ENCODE measurements at regions not wholly inside any gene's neighbourhood (a gene's known extent, or its start where the extent isn't known, plus 50 kb on each side); places are given as distances from the start of the nearest gene placed in this dataset.

- Histone ChIP-seq H4K20me1 (replicated peaks; ENCODE audit: control insufficient read depth, extremely low read depth, insufficient read depth, low read length) (no peaks in the 10 kb centered on the region), H2AFZ (ENCODE audit: low read depth, low read length) (no peak overlapping the region), H3K36me3 (ENCODE audit: control insufficient read depth in 2 of 2, extremely low read depth in 1 of 2, insufficient read depth in 2 of 2, low read length in 2 of 2) (no peaks in the 10 kb centered on the region), H3K9me1 (replicated peaks; ENCODE audit: control insufficient read depth, extremely low read depth, insufficient read depth, low read length) (no peaks in the 10 kb centered on the region), H3K27ac (ENCODE audit: insufficient read depth, low read depth, low read length) (no peak overlapping the region), H3K4me3 (replicated peaks in 1 of 3; ENCODE audit: insufficient read depth in 1 of 3, low read depth in 1 of 3, low read length in 3 of 3) (no peak overlapping the region), H3K9me3 (replicated peaks; ENCODE audit: control insufficient read depth, insufficient read depth, low read length) (no peaks in the 10 kb centered on the region), H3K79me2 (ENCODE audit: control insufficient read depth, insufficient read depth, low read length) (no peaks in the 10 kb centered on the region), H3K27me3 (ENCODE audit: control insufficient read depth in 2 of 2, insufficient read depth in 2 of 2, low read length in 2 of 2) (no peaks in the 10 kb centered on the region), H3K9ac (replicated peaks; ENCODE audit: extremely low read depth, insufficient read depth, low read length) (no peak overlapping the region), H3K4me1 (ENCODE audit: control insufficient read depth, extremely low read depth, insufficient read depth, low read length) (no peaks in the 10 kb centered on the region), H3K4me2 (ENCODE audit: insufficient read depth, low read length) (no peak overlapping the region)
- no TSS peak for BruUV-seq (replicated peaks)
- CTCF ChIA-PET, result interaction anchor here (1.3 to 1.4 kb wide), 4 partner anchors 14 to 26 kb away, joined by 3 to 4 read pairs (median 4); no protein-coding TSS in a partner anchor
- intact Hi-C loops (cut with micrococcal nuclease) (no loop called here), dilution Hi-C loops (cut with MboI; ENCODE audit: extremely low pct_ligation_motif_present, low sequenced_read_pairs) (no loop called here)
- no peak for DNase-seq (ENCODE audit: low read depth, low spot score)
- POLR2A ChIA-PET, result no interaction called here
- TF ChIP-seq GATA2 (IDR thresholded peaks at IDR 0.05; ENCODE audit: insufficient read depth, insufficient read length, low read depth, low read length) (no peak), FOS (IDR thresholded peaks at IDR 0.05; ENCODE audit: borderline replicate concordance, insufficient read depth, low read length) (no peak), EZH2 (IDR thresholded peaks at IDR 0.05; ENCODE audit: borderline replicate concordance, low read depth, low read length, severe bottlenecking) (no peak), POLR2AphosphoS5 (IDR thresholded peaks at IDR 0.05; ENCODE audit: insufficient read depth, low read depth, low read length) (no peak), POLR2A (IDR thresholded peaks at IDR 0.05; ENCODE audit: low read depth, low read length) (no peak), MYC (IDR thresholded peaks at IDR 0.05; ENCODE audit: low read depth, low read length) (no peak), JUN (IDR thresholded peaks at IDR 0.05; ENCODE audit: borderline replicate concordance, insufficient read depth, insufficient read length, low read depth) (no peak)
- TF ChIP-seq, protein P1, sequence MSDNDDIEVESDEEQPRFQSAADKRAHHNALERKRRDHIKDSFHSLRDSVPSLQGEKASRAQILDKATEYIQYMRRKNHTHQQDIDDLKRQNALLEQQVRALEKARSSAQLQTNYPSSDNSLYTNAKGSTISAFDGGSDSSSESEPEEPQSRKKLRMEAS (IDR thresholded peaks at IDR 0.05; ENCODE audit: insufficient read depth, insufficient read length), result no peak
- TF ChIP-seq, protein P2, sequence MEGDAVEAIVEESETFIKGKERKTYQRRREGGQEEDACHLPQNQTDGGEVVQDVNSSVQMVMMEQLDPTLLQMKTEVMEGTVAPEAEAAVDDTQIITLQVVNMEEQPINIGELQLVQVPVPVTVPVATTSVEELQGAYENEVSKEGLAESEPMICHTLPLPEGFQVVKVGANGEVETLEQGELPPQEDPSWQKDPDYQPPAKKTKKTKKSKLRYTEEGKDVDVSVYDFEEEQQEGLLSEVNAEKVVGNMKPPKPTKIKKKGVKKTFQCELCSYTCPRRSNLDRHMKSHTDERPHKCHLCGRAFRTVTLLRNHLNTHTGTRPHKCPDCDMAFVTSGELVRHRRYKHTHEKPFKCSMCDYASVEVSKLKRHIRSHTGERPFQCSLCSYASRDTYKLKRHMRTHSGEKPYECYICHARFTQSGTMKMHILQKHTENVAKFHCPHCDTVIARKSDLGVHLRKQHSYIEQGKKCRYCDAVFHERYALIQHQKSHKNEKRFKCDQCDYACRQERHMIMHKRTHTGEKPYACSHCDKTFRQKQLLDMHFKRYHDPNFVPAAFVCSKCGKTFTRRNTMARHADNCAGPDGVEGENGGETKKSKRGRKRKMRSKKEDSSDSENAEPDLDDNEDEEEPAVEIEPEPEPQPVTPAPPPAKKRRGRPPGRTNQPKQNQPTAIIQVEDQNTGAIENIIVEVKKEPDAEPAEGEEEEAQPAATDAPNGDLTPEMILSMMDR (IDR thresholded peaks at IDR 0.05; ENCODE audit: extremely low read depth in 1 of 2, insufficient read depth in 1 of 2, low read depth in 1 of 2, low read length in 2 of 2), result no peak
- FAIRE-seq, result no peak
These were observed 538.9 kb upstream of the FLRT2 start for GRCh38 chr14:84991021-84991420.
